GM12892 (cell line): ENCODE measurements at regions not wholly inside any gene's neighbourhood (a gene's known extent, or its start where the extent isn't known, plus 50 kb on each side); places are given as distances from the start of the nearest gene placed in this dataset.
"Not testable (repeated sequence)": the region's sequence is repeated elsewhere in the genome, so short reads cannot be mapped to it uniquely, and the experiment has no call there.

ENCODE experiments used
- POLR2A ChIP-seq: IDR thresholded peaks from 2 replicates; pipeline ENCODE4 v1.6.1; 2011; ENCODE audit warnings: low read depth, low read length, control low read depth
- POLR2AphosphoS5 ChIP-seq: IDR thresholded peaks from 2 replicates; pipeline ENCODE4 v1.6.1; 2011; ENCODE audit warnings: low read depth, low read length, control low read depth

- TF ChIP-seq POLR2A, POLR2AphosphoS5: not testable (repeated sequence)
Measured at GRCh38 chrX:45400951-45401725, 200.5 kb upstream of the DIPK2B start.
